Keratinocyte (primary cell): ENCODE measurements at regions not wholly inside any gene's neighbourhood (a gene's known extent, or its start where the extent isn't known, plus 50 kb on each side); places are given as distances from the start of the nearest gene placed in this dataset.

ENCODE experiments used
- DNase-seq: peaks from one replicate; pipeline ENCODE4 v3.0.0-alpha.2; 2011; ENCODE audit warnings: low read depth, missing footprints, low spot score
- FAIRE-seq: peaks from 2 replicates; lab custom pipeline; 2011; peaks lifted over from hg19 to GRCh38; lab: Jason Lieb, UNC
- H2AFZ ChIP-seq: 2 replicates; pipeline ENCODE4 v1.6.0; 2012; ENCODE audit warnings: low read length, control low read depth, inconsistent platforms; ENCODE audit not compliant: control insufficient read depth
- H3K27ac ChIP-seq: 2 replicates; pipeline ENCODE4 v1.5.1; 2011; ENCODE audit warnings: low read length; ENCODE audit not compliant: control insufficient read depth, insufficient read depth
- H3K27me3 ChIP-seq: 3 replicates; pipeline ENCODE4 v1.6.0; 2011; ENCODE audit warnings: low read length; ENCODE audit not compliant: control insufficient read depth, insufficient read depth; ENCODE audit errors: extremely low read depth
- H3K36me3 ChIP-seq, 2 experiments: 2 replicates in 1 of 2; 3 replicates in 1 of 2; pipeline ENCODE4 v1.5.1; 2011; ENCODE audit warnings: low read length in 2 of 2, mild to moderate bottlenecking in 1 of 2; ENCODE audit not compliant: control insufficient read depth in 2 of 2, insufficient read depth in 2 of 2; ENCODE audit errors: extremely low read depth in 1 of 2
- H3K4me1 ChIP-seq: 3 replicates; pipeline ENCODE4 v1.5.1; 2011; ENCODE audit warnings: low read length; ENCODE audit not compliant: control insufficient read depth, insufficient read depth; ENCODE audit errors: extremely low read depth
- H3K4me2 ChIP-seq: 3 replicates; pipeline ENCODE4 v1.6.0; 2011; ENCODE audit warnings: low read depth, low read length; ENCODE audit not compliant: control insufficient read depth, insufficient read depth; ENCODE audit errors: extremely low read depth
- H3K4me3 ChIP-seq, 3 experiments: fragments of 200-600 bp in 1 of 3; sonication (generic) in 1 of 3; 2 replicates in 2 of 3; 3 replicates in 1 of 3; pipeline ENCODE4 v1.5.1; 2011 to 2016; ENCODE audit warnings: low read length in 3 of 3, mild to moderate bottlenecking in 3 of 3, control low read depth in 2 of 3, inconsistent platforms in 1 of 3, low read depth in 1 of 3, mixed read lengths in 1 of 3, mixed run types in 1 of 3, moderate library complexity in 1 of 3; ENCODE audit not compliant: control insufficient read depth in 2 of 3, insufficient read depth in 2 of 3; ENCODE audit errors: extremely low read depth in 1 of 3
- H3K79me2 ChIP-seq: 2 replicates; pipeline ENCODE4 v1.6.0; 2012; ENCODE audit warnings: low read length; ENCODE audit not compliant: control insufficient read depth, insufficient read depth
- H3K9ac ChIP-seq: 3 replicates; pipeline ENCODE4 v1.6.0; 2011; ENCODE audit warnings: low read length; ENCODE audit not compliant: control insufficient read depth, insufficient read depth; ENCODE audit errors: extremely low read depth
- H3K9me1 ChIP-seq: 3 replicates; pipeline ENCODE4 v1.6.0; 2011; ENCODE audit warnings: low read length; ENCODE audit not compliant: control insufficient read depth, insufficient read depth; ENCODE audit errors: extremely low read depth
- H3K9me3 ChIP-seq: 2 replicates; pipeline ENCODE4 v1.5.1; 2012; ENCODE audit warnings: low read depth, low read length; ENCODE audit not compliant: control insufficient read depth
- H4K20me1 ChIP-seq: 3 replicates; pipeline ENCODE4 v1.6.0; 2011; ENCODE audit warnings: low read length; ENCODE audit not compliant: control insufficient read depth, insufficient read depth; ENCODE audit errors: extremely low read depth
- EZH2 ChIP-seq: IDR thresholded peaks from one replicate; pipeline ENCODE4 v1.6.1; 2012; ENCODE audit warnings: inconsistent platforms, mild to moderate bottlenecking, low read length, moderate library complexity
- dilution Hi-C: fragments of 300-500 bp; cut with MboI; formaldehyde crosslinking; loops from one replicate; pipeline ENCODE4 v1.7.0; 2020; ENCODE audit warnings: low sequenced_read_pairs; ENCODE audit not compliant: extremely low pct_ligation_motif_present
- TF ChIP-seq, protein P1 (sequence below), 3 experiments: IDR thresholded peaks in 1 of 3; conservative IDR thresholded peaks in 1 of 3; optimal IDR thresholded peaks in 1 of 3; 2 replicates in 2 of 3; 3 replicates in 1 of 3; pipeline versions ENCODE3 to v1.5.1; 2011; ENCODE audit warnings: low read length in 3 of 3, mild to moderate bottlenecking in 3 of 3, moderate library complexity in 2 of 3, control low read depth in 1 of 3, inconsistent platforms in 1 of 3; ENCODE audit not compliant: insufficient read depth in 2 of 3; ENCODE audit errors: extremely low read depth in 1 of 3

DNA sequence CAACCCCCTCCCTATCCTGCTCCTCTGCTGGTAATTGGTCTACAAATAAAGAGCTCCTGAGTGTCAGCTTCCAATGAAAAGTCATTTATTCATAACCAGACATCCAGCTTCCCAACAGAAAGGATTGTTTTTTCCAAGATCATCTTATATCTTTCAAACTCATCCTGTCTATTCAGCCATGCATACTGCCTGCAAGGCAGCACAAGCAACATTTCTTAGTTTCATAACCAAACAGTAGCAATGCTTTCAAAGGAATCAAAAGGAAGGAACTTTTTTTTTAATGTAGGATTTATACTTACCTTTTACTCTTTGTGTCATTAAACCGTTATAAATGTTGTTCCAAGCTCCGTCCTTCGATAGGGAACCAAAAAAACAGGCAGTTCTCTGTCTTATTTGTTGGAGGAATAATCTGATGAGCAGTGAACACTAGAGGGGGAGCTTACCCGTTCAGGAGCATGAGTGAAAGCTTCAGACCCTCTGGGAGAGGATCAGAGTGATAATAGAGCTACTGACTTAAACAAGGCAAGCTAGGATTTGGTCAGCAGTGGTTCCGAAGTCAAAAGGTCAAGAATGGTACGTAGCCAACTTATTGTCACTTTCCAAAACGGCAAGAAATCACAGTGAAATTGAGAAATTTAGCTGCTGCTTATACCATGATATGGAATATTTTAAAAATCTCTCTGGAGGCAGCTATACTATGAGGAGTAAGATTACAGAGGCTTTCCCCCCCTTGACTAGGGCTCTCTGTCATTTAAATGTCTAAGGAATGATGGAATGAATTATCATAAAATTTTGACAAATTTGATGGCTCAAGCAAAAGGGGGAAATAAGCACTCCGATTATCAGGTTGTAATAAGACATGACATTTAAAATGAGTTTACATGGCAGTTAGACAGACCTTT, 892.9 kb downstream of the NR2F1-AS1 start:
- FAIRE-seq (no peak), DNase-seq (no peak)
- no peaks in the 10 kb centered on the region for H3K79me2 ChIP-seq
- dilution Hi-C loops, result no loop called here
- no peaks in the 10 kb centered on the region for H4K20me1 ChIP-seq
- H3K4me2 ChIP-seq, result no peak overlapping the region
- no peak overlapping the region for H3K27ac ChIP-seq
- H3K9me1 ChIP-seq, result no peaks in the 10 kb centered on the region
- no peak for TF ChIP-seq EZH2
- TF ChIP-seq, protein P1, sequence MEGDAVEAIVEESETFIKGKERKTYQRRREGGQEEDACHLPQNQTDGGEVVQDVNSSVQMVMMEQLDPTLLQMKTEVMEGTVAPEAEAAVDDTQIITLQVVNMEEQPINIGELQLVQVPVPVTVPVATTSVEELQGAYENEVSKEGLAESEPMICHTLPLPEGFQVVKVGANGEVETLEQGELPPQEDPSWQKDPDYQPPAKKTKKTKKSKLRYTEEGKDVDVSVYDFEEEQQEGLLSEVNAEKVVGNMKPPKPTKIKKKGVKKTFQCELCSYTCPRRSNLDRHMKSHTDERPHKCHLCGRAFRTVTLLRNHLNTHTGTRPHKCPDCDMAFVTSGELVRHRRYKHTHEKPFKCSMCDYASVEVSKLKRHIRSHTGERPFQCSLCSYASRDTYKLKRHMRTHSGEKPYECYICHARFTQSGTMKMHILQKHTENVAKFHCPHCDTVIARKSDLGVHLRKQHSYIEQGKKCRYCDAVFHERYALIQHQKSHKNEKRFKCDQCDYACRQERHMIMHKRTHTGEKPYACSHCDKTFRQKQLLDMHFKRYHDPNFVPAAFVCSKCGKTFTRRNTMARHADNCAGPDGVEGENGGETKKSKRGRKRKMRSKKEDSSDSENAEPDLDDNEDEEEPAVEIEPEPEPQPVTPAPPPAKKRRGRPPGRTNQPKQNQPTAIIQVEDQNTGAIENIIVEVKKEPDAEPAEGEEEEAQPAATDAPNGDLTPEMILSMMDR (optimal IDR thresholded peaks at IDR 0.05 in 1 of 3, IDR thresholded peaks at IDR 0.05 in 1 of 3, conservative IDR thresholded peaks at IDR 0.05 in 1 of 3; ENCODE audit: extremely low read depth in 1 of 3, insufficient read depth in 2 of 3, low read length in 3 of 3), result peak in 2 of 3 experiments; percentile 8 to 29
- H2AFZ ChIP-seq, result no peak overlapping the region
- H3K9ac ChIP-seq, result no peak overlapping the region
- H3K36me3 ChIP-seq, result no peaks in the 10 kb centered on the region
- no peaks in the 10 kb centered on the region for H3K27me3 ChIP-seq
- H3K4me3 ChIP-seq, result no peak overlapping the region
- H3K4me1 ChIP-seq, result no peaks in the 10 kb centered on the region
- H3K9me3 ChIP-seq, result no peaks in the 10 kb centered on the region

- Histone ChIP-seq H3K9me1 (no peaks in the 10 kb centered on the region), H4K20me1 (no peaks in the 10 kb centered on the region), H3K4me3 (no peak overlapping the region), H3K4me1 (no peaks in the 10 kb centered on the region), H2AFZ (no peak overlapping the region), H3K36me3 (no peaks in the 10 kb centered on the region), H3K79me2 (no peaks in the 10 kb centered on the region), H3K27me3 (no peaks in the 10 kb centered on the region), H3K4me2 (no peak overlapping the region), H3K9ac (no peak overlapping the region), H3K9me3 (no peaks in the 10 kb centered on the region), H3K27ac (no peak overlapping the region)
- TF ChIP-seq, protein P1 (optimal IDR thresholded peaks at IDR 0.05 in 1 of 3, IDR thresholded peaks at IDR 0.05 in 1 of 3, conservative IDR thresholded peaks at IDR 0.05 in 1 of 3; ENCODE audit: extremely low read depth in 1 of 3, insufficient read depth in 2 of 3, low read length in 3 of 3), result peak in 1 of 3 experiments; percentile 17
- no peak for TF ChIP-seq EZH2
- DNase-seq, result no peak
- FAIRE-seq, result no peak
- dilution Hi-C loops, result no loop called here
These were observed 902.4 kb downstream of the NR2F1-AS1 start for GRCh38 chr5:92678640-92679039.
